ENCODE measurements at regions not wholly inside any gene's neighbourhood (a gene's known extent, or its start where the extent isn't known, plus 50 kb on each side); places are given as distances from the start of the nearest gene placed in this dataset.

DNA sequence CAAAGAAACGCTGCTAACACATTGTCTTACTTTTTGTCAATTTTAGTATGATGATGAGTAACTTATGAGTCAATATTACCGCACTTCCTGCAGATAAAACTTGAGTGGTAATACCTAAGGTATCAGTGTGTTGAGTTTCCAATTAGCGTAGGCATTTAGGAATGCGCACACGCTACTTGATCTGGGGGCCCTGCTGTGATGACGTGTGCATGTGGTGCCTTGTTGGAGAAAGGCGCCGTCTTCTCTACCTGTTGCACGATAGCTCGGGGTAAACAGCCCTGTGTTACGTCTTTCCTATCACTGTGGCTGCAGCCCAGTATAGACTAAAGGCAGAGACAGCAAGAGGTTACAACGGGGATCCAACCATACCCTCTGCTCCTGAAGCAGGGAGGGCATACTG, 476.8 kb upstream of the ADARB2 start (continued):
- TF ChIP-seq ZFP37 (tag by site-specific recombination; IDR thresholded peaks at IDR 0.05) (peak; percentile 87), ZNF785 (tag by site-specific recombination; IDR thresholded peaks at IDR 0.05) (no peak), TRIM28 (IDR thresholded peaks at IDR 0.05; ENCODE audit: borderline replicate concordance, low read length) (peak; percentile 19; the same call in 1 of the 2 replicates), ZNF791 (tag by site-specific recombination; IDR thresholded peaks at IDR 0.05) (no peak), SCRT2 (tag by site-specific recombination; IDR thresholded peaks at IDR 0.05) (peak; percentile 97), SCRT1 (tag by site-specific recombination; IDR thresholded peaks at IDR 0.05; ENCODE audit: borderline replicate concordance) (peak; percentile 41; the same call in 1 of the 2 replicates)
- TF ChIP-seq, protein P1, sequence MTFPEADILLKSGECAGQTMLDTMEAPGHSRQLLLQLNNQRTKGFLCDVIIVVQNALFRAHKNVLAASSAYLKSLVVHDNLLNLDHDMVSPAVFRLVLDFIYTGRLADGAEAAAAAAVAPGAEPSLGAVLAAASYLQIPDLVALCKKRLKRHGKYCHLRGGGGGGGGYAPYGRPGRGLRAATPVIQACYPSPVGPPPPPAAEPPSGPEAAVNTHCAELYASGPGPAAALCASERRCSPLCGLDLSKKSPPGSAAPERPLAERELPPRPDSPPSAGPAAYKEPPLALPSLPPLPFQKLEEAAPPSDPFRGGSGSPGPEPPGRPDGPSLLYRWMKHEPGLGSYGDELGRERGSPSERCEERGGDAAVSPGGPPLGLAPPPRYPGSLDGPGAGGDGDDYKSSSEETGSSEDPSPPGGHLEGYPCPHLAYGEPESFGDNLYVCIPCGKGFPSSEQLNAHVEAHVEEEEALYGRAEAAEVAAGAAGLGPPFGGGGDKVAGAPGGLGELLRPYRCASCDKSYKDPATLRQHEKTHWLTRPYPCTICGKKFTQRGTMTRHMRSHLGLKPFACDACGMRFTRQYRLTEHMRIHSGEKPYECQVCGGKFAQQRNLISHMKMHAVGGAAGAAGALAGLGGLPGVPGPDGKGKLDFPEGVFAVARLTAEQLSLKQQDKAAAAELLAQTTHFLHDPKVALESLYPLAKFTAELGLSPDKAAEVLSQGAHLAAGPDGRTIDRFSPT (tag by site-specific recombination; IDR thresholded peaks at IDR 0.05) = peak; percentile 76
- TF ChIP-seq, protein P2, sequence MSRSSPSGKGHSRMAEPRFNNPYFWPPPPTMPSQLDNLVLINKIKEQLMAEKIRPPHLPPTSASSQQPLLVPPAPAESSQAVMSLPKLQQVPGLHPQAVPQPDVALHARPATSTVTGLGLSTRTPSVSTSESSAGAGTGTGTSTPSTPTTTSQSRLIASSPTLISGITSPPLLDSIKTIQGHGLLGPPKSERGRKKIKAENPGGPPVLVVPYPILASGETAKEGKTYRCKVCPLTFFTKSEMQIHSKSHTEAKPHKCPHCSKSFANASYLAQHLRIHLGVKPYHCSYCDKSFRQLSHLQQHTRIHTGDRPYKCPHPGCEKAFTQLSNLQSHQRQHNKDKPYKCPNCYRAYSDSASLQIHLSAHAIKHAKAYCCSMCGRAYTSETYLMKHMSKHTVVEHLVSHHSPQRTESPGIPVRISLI (tag by site-specific recombination; IDR thresholded peaks at IDR 0.05) = peak; percentile 85; the same call in 1 of the 2 replicates

DNA sequence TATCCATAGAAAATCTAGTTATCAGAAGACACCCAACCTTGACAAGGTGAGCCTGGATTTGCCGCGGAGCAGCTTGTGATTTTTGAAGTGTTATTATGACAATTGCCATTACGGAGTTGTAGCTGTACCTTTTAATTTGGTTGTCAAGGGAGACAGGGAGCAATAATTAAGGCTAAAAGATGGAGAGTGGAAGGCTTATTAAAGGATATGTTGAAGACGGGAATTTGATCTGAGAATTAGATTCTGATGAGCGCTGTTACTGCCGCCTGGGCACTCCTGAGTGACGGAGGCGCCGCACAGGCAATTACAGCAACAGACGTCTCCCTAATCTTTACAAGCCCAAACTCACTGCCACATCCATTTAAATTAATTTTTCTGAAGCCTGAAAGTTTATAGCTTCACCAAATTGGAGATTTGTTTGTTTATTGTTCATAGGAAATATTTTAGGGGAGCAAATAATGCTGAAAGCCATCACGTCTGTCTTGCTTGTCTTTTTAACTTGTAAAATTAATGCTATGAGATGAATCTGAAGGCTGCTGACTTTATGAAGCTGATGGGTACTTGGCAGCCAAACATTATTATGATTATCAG, 475.0 kb upstream of the ADARB2 start:
- Histone ChIP-seq H3K9me3 (ENCODE audit: control insufficient read depth, insufficient read depth, low read depth, low read length) (no peaks in the 10 kb centered on the region), H3K27ac (ENCODE audit: extremely low read depth, low read depth, low read length) (no peak overlapping the region), H3K4me3 (ENCODE audit: low read depth, low read length) (no peak overlapping the region), H3K4me1 (ENCODE audit: control insufficient read depth, insufficient read depth, low read length) (no peaks in the 10 kb centered on the region), H3K36me3 (ENCODE audit: control insufficient read depth in 2 of 2, insufficient read depth in 1 of 2, low read length in 2 of 2) (no peaks in the 10 kb centered on the region)
- TF ChIP-seq RBAK (tag by site-specific recombination; IDR thresholded peaks at IDR 0.05) (no peak), ZBTB44 (tag by site-specific recombination; IDR thresholded peaks at IDR 0.05) (no peak), ZNF214 (tag by site-specific recombination; IDR thresholded peaks at IDR 0.05; ENCODE audit: borderline replicate concordance) (no peak), ZNF624 (tag by site-specific recombination; IDR thresholded peaks at IDR 0.05) (no peak), TRIM28 (IDR thresholded peaks at IDR 0.05; ENCODE audit: borderline replicate concordance, low read length) (no peak; the same call in 1 of the 2 replicates), PRDM6 (tag by site-specific recombination; IDR thresholded peaks at IDR 0.05) (no peak), ZNF398 (tag by site-specific recombination; IDR thresholded peaks at IDR 0.05) (no peak), ZNF133 (tag by site-specific recombination; IDR thresholded peaks at IDR 0.05) (no peak), ZNF513 (tag by site-specific recombination; IDR thresholded peaks at IDR 0.05) (no peak), ZNF211 (tag by site-specific recombination; IDR thresholded peaks at IDR 0.05; ENCODE audit: low read depth) (no peak), GLIS2 (tag by site-specific recombination; IDR thresholded peaks at IDR 0.05) (no peak), ZSCAN23 (tag by site-specific recombination; IDR thresholded peaks at IDR 0.05) (no peak), ZFP41 (tag by site-specific recombination; IDR thresholded peaks at IDR 0.05; ENCODE audit: borderline replicate concordance) (no peak)
- TF ChIP-seq, protein P3, sequence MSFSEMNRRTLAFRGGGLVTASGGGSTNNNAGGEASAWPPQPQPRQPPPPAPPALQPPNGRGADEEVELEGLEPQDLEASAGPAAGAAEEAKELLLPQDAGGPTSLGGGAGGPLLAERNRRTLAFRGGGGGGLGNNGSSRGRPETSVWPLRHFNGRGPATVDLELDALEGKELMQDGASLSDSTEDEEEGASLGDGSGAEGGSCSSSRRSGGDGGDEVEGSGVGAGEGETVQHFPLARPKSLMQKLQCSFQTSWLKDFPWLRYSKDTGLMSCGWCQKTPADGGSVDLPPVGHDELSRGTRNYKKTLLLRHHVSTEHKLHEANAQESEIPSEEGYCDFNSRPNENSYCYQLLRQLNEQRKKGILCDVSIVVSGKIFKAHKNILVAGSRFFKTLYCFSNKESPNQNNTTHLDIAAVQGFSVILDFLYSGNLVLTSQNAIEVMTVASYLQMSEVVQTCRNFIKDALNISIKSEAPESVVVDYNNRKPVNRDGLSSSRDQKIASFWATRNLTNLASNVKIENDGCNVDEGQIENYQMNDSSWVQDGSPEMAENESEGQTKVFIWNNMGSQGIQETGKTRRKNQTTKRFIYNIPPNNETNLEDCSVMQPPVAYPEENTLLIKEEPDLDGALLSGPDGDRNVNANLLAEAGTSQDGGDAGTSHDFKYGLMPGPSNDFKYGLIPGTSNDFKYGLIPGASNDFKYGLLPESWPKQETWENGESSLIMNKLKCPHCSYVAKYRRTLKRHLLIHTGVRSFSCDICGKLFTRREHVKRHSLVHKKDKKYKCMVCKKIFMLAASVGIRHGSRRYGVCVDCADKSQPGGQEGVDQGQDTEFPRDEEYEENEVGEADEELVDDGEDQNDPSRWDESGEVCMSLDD (tag by site-specific recombination; IDR thresholded peaks at IDR 0.05) = no peak
- CTCF ChIA-PET = interaction anchor here (0.5 kb wide), 1 partner anchor 459 kb away, joined by 4 read pairs; no protein-coding TSS in a partner anchor
- POLR2A ChIA-PET = no interaction called here
